Skeletal muscle cell (primary cell): ENCODE measurements at regions not wholly inside any gene's neighbourhood (a gene's known extent, or its start where the extent isn't known, plus 50 kb on each side); places are given as distances from the start of the nearest gene placed in this dataset.
"Not testable (repeated sequence)": the region's sequence is repeated elsewhere in the genome, so short reads cannot be mapped to it uniquely, and the experiment has no call there.

Source experiments
- DNase-seq: peaks from one replicate; pipeline ENCODE4 v3.0.0-alpha.2; 2010; ENCODE audit warnings: low read depth
- H3K4me3 ChIP-seq: 2 replicates; pipeline ENCODE4 v1.5.1; 2011; ENCODE audit warnings: low read depth, mild to moderate bottlenecking, control low read depth, low read length, moderate library complexity

GRCh38 chr21:35503671-35504070, 454.6 kb upstream of the RUNX1 start:
- H3K4me3 ChIP-seq, result no peak overlapping the region
- no peak for DNase-seq

GRCh38 chr21:35502821-35503220, 453.7 kb upstream of the RUNX1 start:
- no peak for DNase-seq
- H3K4me3 ChIP-seq, result no peak overlapping the region

GRCh38 chr21:35497522-35497921, 448.4 kb upstream of the RUNX1 start:
- H3K4me3 ChIP-seq, DNase-seq: not testable (repeated sequence)

- no peak overlapping the region for H3K4me3 ChIP-seq
Observed at GRCh38 chr21:35491920-35492678, 443.0 kb upstream of the RUNX1 start.

GRCh38 chr21:35491114-35491513, 442.0 kb upstream of the RUNX1 start:
- no peak overlapping the region for H3K4me3 ChIP-seq
- no peak for DNase-seq

More at GRCh38 chr21:35491920-35492678, 443.0 kb upstream of the RUNX1 start:
- no peak for DNase-seq

- no peak for DNase-seq
- no peak overlapping the region for H3K4me3 ChIP-seq
Observed at GRCh38 chr21:35489389-35489980, 440.4 kb upstream of the RUNX1 start.

- no peak for DNase-seq
- H3K4me3 ChIP-seq, result no peak overlapping the region
Observed at GRCh38 chr21:35488946-35489345, 439.8 kb upstream of the RUNX1 start.

- H3K4me3 ChIP-seq, result no peak overlapping the region
- no peak for DNase-seq
Observed at GRCh38 chr21:35485364-35485763, 436.3 kb upstream of the RUNX1 start.

- H3K4me3 ChIP-seq, result no peak overlapping the region
- DNase-seq, result no peak
Observed at GRCh38 chr21:35484851-35485250, 435.7 kb upstream of the RUNX1 start.

- no peak for DNase-seq
Observed at GRCh38 chr21:35484032-35484431, 434.9 kb upstream of the RUNX1 start.

GRCh38 chr21:35482933-35483662, 434.0 kb upstream of the RUNX1 start:
- H3K4me3 ChIP-seq, result no peak overlapping the region
- DNase-seq, result no peak

More at GRCh38 chr21:35484032-35484431, 434.9 kb upstream of the RUNX1 start:
- H3K4me3 ChIP-seq, result no peak overlapping the region

- no peak overlapping the region for H3K4me3 ChIP-seq
- no peak for DNase-seq
Observed at GRCh38 chr21:35482096-35482495, 433.0 kb upstream of the RUNX1 start.

- H3K4me3 ChIP-seq, result no peak overlapping the region
- DNase-seq, result no peak
Observed at GRCh38 chr21:35481005-35481404, 431.9 kb upstream of the RUNX1 start.

- no peak overlapping the region for H3K4me3 ChIP-seq
- no peak for DNase-seq
Observed at GRCh38 chr21:35479529-35479928, 430.4 kb upstream of the RUNX1 start.

GRCh38 chr21:35479065-35479448, 430.0 kb upstream of the RUNX1 start:
- H3K4me3 ChIP-seq, result no peak overlapping the region

GRCh38 chr21:35478161-35479064, 429.3 kb upstream of the RUNX1 start:
- H3K4me3 ChIP-seq, result no peak overlapping the region
- DNase-seq, result no peak

More at GRCh38 chr21:35479065-35479448, 430.0 kb upstream of the RUNX1 start:
- DNase-seq, result no peak

GRCh38 chr21:35477622-35478021, 428.5 kb upstream of the RUNX1 start:
- H3K4me3 ChIP-seq, result no peak overlapping the region

GRCh38 chr21:35476621-35477395, 427.7 kb upstream of the RUNX1 start:
- H3K4me3 ChIP-seq, result no peak overlapping the region
- DNase-seq, result no peak

More at GRCh38 chr21:35477622-35478021, 428.5 kb upstream of the RUNX1 start:
- DNase-seq, result no peak

GRCh38 chr21:35475762-35476161, 426.7 kb upstream of the RUNX1 start:
- peak; percentile 46 for DNase-seq
- H3K4me3 ChIP-seq, result no peak overlapping the region
